Mesenteric fat pad (tissue), 1 donor: ENCODE measurements at regions not wholly inside any gene's neighbourhood (a gene's known extent, or its start where the extent isn't known, plus 50 kb on each side); places are given as distances from the start of the nearest gene placed in this dataset.
"Not testable (repeated sequence)": the region's sequence is repeated elsewhere in the genome, so short reads cannot be mapped to it uniquely, and the experiment has no call there.

ENCODE experiments used
- DNase-seq: peaks from one replicate; pipeline ENCODE4 v3.0.0-alpha.2; 2020; ENCODE audit warnings: low spot score
- donor health status: DM: yes; HTN: yes; CAD: no.

DNA sequence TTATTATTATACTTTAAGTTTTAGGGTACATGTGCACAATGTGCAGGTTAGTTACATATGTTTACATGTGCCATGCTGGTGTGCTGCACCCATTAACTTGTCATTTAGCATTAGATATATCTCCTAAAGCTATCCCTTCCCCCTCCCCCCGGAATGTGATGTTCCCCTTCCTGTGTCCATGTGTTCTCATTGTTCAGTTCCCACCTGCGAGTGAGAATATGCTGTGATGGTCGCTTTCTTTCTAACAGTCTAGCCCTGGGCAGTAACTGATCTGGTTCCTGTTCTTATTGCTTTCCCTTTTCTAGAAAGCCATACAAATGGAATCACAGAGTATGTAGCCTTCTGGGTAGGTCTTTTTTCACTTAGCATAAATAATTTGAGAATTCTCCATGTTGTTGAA lies 311.1 kb upstream of the CNTNAP2 start:
- DNase-seq, result not testable (repeated sequence)

DNA sequence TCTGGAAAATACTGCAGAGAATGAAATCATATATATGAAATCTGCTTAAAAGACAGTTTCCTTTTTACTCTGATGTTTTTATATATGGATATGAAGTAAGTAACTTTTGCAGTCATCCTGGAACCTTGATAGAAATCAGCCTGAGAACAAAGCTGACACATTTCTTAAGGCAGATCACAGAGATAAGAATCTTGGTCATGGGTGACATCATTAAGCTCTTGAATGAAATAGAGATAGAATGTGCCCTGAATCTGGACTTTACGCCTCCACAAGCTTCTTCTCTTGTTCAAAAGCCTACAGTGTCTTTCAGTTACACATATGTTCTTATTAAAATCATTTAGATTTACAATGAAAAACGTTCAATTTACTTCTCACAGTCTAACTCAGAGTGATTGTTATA lies 319.1 kb upstream of the CNTNAP2 start:
- no peak for DNase-seq

DNA sequence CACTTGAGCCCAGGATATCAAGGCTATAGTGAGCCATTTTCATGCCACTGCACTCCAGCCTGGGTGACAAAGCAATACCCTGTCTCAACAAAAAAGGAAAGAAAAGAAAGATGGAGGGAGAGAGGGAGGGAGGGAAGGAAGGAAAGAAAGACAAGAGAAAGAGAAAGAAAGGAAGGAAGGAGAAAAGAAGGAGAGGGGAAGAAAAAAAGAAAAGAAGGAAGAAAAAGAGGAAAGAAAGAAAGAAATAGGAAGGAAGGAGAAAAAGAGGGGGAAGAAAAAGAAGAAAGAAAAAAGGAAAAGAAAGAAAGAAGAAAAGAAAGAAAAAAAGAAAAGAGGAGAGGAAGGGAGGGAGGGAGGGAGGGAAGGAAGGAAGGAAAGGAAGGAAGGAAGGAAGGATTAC lies 321.5 kb upstream of the CNTNAP2 start:
- no peak for DNase-seq

DNA sequence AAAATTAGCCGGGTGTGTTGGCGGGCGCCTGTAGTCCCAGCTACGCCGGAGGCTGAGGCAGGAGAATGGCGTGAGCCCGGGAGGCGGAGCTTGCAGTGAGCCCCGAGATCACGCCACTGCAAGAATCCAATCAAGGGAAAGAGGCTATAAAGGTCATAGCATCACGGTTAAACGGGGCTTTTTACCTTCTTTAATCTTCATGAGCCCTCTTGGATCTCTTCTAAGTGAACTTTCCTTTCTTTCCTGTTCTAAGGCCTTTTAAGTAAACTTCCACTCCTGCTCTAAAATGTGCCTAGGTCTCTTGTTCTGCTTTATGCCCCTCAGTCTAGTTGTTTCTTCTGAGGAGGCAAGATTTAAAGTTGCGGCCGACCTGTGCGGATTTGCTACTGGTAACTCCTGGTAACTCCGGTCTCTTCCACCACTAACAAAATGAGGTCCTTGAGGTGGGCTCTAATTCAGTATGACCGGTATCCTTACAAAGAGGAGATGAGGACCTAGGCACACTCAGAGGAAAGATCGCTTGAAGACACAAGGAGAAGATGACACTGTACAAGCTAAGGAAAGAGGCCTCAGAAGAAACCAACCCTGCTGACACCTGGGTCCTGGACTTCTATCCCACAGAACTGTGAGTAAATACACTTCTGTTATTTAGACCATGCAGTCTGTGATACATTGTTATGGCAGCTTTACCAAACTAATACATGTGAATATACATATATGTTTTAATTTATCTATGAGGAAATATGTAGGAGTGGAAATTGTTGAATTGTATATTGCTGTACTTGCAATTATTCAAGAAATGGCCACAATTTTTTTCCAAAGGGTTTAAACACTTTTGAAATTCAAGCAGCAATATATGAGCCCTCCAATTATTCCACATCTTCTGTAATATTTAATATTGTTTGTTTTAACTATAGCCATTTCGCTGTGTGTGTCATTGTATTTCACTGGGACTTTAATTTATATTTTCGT lies 331.5 kb upstream of the CNTNAP2 start:
- DNase-seq, result no peak

DNA sequence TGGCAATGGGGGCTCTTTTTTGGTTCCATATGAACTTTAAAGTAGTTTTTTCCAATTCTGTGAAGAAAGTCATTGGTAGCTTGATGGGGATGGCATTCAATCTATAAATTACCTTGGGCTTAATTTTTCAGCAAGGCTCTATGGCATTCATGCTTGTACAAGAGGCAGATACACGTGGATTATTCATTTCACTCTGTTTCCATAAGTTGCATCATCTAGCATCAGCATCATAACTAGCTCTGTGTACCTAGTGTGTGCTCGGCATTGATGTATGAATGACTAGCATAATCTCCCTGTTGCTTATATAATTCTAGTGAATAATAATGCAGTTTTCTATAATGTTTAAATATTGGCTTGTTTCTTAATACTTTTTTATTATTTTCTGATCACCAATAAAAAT lies 335.2 kb upstream of the CNTNAP2 start:
- DNase-seq, result not testable (repeated sequence)

DNA sequence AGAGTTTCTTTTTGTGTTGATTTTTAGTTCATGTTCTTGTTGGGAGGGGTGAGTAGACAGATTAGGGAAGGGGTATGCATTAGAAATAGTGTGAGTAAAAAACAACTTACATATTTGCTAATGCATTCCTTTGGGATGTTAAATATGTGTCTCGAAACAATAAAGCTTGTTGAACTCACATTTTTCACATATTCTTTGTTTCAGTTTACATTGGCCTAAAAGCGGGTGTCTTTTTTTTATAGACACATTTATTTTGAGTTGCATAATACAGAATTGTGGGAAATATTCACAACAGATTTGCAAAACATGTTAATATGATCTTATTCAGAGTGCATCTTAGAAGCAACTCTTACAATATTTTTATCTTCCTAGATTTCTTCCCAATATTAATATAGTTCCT lies 337.5 kb upstream of the CNTNAP2 start:
- no peak for DNase-seq

DNA sequence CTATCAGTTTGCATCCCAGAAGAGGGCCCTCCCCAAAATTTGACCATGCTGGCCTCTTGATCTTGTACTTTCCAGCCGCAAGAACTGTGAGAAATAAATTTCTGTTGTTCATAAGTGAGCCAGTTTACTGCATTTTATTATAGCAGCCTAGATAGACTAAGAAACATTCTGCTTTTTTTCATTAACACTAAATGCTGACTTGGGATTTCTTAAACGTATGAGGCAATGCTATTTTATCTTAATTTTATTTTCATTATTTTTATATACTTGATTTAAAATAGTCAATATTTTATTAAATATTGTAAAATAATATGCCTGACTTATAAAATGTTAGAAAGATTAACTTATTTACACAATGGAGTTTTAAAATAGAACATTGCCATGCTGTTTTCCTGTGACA lies 341.8 kb upstream of the CNTNAP2 start:
- no peak for DNase-seq

DNA sequence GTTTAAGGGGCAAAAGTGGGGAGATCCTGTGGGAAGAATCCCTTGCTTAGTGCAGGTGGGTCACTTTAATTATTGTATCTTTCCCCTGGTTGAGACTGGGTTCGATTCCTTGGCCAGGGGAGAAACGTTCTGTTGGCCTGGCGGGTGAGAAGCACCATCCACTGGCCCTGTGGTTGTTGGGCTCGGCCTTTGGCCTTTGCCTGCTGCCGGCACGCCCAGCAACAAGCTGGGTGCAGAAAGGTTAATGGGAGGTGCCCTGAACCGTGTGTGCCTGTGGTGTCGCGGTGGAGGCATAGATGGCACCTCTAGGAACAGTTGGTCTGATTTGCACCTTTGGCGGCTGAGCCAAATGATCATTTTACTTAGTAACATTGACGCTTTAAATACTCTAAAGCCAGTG lies 363.6 kb upstream of the CNTNAP2 start:
- no peak for DNase-seq

DNA sequence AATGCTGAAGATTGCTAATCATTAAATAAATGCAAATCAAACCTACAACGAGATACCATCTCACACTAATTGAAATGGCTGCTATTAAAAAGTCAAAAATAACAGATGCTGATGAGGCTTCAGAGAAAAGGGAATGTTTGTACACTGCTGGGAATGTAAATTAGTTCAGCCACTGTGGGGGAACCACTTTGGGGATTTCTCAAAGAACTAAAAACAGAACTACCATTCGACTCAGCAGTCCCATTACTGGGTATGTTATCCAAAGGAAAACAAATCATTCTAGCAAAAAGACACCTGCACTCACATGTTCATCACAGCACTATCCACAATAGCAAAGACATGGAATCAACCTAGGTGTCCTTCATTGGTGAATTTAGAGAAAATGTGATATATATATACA lies 379.0 kb upstream of the CNTNAP2 start:
- no peak for DNase-seq

DNA sequence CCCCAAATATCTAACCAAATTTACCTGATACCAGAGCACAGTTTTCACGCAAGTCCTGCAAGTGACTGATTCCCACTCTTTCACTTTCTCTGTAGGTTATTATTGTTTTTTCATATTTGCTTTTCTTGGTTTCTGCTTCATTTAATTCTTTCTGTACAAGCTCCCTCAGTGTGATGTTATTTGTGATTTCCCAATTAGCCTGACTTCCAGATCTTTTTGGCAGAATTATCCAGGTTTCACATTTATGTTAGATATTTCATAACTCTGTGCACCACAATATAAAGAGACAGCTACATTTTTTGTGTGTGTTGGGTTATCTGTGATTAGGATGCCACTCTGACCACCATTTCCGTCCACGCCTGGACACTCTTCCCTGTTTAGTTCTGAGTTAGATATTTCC lies 381.5 kb upstream of the CNTNAP2 start:
- DNase-seq, result no peak

DNA sequence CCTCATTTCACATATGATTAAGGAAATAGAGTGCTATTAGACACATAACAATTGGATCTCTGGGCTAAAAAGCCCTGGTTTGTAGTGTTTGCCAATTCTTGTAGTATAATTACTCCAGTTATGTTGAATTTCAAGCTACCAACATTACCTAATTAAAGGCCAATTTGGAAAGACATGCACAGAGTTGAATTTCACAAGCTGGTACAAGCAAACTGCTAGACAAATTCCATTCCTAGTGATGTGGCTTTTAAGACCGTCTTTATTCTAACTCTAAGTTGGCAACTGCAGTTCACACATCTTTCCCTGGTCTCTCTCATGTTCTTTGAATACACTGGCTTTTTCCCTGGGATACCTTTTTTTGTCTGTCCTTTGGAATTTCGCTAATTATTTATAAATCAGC lies 384.1 kb upstream of the CNTNAP2 start:
- DNase-seq, result no peak

DNA sequence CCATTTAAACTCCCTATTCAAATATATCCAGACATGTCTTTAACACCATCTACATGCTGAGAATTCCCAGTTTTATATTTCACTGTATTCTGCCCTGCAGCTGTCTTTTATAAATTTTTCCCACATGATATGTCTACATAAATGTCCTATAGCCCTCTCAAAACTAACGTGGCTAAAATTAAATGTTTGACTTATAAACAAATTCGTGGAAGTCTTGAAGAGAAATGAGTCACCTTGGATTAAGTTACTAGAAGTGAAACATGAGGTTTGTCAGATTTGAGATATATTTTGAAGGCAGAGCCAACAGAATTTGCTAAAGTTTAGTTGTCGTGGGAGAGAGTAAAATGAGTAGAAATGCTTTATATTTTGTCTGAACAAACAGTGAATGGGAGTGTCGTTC lies 386.9 kb upstream of the CNTNAP2 start:
- DNase-seq, result no peak

DNA sequence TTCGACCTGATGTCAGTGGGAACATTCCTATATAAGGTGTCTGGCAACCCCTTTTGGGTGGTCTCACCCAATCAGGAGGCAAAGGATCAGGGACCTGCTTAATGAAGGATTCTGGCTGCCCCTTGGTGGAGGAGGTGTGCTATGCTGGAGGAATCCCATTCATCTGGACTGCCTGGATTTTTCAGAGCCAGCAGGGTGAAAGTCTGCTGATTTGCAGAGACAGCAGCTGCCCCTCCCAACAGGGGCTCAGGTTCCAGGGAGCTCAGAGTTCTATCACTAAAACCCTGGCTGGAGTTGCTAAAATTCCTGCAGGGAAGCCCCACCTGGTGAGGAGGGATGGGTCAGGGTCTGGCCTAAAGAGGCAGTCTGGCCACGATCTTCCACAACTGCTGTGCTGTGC lies 398.5 kb upstream of the CNTNAP2 start:
- DNase-seq, result no peak

DNA sequence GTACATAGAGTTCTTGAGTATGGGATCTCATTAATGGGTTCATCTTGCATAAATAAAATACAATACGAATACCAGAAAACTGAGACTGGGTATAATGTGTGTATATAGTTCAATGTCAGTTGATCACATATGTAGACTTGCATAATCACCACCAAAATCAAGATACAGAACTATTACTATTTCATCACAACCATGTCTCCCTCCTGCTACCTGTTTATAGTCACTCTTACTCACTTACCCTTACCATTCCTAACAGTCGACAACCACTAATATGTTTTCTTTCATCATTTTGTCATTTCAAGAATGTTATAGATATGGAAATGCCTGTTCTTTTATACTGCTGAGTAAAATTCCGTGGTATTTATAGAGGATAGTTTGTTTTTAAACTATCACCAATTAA lies 416.1 kb upstream of the CNTNAP2 start:
- DNase-seq, result no peak

DNA sequence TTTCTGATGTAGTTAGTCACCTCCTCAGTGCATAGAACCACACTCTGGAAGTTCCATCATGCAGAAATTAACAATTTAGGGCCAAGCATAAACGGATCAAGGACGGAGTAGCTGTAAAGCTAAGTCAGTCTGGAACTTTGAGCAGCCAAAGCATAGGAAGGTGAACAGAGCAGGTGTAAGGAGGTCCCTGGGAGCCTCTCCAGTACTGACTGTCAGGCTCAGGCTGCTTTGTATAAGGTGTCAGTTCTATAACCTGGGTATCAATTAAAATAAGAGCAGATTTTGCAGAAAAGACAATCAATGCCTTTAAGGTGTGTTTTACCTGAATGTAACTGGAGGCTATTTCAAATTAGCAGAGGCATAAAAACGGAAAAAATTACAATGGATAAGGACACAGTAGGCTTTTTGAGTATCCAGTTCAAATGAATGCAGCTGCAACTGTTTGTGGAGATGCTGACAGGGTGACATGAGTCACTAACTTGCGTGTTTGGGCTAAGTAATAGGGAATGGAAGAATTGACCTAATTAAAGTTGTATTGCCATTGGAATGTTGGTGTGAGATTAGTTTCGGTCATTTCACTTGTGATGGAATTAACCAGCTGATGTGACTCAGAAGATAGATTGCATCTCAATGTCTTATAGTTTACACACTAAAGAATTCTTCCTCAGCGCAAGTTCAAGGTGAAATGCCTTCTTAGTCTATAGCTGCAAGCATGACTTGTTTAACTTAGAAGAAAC lies 417.9 kb upstream of the CNTNAP2 start:
- no peak for DNase-seq

DNA sequence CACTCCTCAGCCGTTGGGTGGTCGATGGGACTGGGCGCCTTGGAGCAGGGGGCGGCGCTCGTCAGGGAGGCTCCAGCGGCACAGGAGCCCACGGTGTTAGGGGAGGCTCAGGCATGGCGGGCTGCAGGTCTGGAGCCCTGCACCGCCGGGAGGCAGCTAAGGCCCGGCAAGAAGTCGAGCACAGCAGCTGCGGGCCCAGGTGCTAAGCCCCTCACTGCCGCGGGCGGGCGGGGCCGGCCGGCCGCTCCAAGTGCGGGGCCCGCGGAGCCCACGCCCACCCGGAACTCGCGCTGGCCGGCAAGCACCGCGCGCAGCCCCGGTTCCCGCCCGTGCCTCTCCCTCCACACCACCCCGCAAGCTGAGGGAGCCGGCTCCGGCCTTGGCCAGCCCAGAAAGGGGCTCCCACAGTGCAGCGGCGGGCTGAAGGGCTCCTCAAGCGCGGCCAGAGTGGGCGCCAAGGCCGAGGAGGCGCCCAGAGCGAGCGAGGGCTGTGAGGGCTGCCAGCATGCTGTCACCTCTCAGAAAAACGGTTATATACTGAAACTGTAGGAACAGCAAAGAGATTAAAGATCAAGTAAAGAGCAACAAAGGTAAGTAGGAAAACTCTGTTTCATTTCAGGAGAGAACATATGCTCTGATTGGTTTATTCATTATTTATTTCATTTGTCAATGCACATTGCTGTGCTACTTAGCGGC lies 419.0 kb upstream of the CNTNAP2 start:
- DNase-seq, result not testable (repeated sequence)

DNA sequence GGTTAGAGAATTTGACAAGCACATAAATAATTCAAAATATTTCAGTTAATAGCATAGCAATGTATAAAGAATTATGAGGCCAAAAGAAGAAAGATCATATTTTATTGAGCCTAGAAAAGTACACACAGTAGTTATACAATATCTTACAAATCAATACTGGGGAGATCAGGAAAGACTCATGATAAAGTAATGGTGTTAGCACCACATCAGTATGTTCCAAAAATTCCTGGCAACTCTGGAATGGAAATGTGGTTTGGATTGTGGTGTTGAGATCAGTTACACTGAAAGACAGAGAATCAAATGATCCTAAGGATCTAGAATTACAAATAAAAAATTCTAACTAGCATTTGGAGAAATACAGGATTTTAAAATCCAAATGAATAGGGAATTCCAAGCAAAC lies 420.5 kb upstream of the CNTNAP2 start:
- no peak for DNase-seq

DNA sequence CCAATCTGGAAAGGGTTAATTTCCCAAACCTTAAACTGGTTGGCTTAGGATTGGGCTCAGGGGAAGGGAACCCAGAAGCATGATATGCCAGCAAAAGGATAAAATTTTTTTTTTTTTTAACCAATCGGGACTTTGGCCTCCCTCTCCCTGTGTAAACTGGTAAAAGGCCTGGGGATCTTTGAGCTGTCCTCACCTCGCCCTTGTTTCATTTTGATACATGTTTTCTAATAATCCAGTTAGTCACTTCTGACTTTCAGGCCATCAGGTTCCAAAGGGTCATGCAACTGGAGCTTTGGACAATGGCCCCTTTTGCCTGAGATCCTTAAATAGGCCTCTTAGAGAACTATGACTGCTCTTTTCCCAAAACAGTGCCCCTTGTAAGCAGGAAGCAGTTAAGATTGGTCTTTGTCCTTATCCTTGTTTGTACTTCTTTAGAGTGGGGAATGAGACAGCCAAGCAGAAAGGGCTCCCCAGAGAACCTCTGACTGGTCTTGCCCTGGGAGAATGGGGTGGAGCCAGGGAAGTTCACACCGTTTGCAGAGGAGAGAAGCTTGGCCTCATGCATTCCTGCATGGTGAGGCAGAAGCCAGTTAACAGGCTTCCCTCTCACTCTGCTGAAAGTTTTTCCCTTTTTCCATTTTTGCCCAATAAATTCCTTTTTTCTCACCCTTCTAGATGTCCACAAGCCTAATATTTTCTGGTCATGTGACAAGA lies 424.2 kb upstream of the CNTNAP2 start:
- no peak for DNase-seq

DNA sequence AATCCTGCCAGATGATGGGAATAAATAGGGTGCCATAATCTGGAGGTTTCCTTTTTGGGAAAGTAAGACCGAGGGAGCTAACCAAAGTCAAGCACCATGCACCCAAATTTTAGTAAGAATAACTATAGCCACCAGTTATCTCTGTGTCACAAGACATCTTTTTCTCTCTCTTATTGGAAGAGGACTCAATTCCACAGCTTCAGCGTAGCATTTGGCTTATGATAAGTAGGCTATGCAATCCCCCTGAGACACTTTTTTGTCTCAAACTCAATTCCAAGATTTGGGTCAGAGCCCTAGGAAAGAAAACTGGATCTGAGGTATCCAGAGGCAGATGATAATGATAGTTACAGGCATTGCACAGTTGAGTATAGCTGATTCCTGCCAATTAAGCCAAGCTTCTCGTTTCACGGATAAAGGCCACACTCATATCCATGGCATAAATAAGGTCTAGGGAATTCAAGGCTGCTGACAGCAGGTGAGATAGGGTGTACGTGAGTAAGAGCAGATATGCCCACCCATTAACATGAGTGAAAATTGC lies 425.2 kb upstream of the CNTNAP2 start:
- no peak for DNase-seq

DNA sequence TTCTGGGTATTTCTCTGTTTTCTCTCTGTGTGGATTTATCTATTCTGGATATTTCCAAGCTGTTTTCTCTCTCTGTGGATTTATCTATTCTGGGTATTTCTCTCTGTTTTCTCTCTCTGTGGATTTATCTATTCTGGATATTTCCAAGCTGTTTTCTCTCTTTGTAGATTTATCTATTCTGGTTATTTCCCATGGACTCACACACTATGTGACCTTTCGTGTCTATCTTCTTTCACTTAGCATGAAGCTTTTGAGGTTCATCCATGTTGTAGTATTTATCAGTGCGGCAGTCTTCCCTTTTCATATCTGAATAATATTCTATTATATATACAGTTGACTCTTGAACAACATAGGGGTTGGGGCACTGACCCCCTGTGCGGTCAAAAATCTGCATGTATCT lies 435.0 kb upstream of the CNTNAP2 start:
- DNase-seq, result no peak

DNA sequence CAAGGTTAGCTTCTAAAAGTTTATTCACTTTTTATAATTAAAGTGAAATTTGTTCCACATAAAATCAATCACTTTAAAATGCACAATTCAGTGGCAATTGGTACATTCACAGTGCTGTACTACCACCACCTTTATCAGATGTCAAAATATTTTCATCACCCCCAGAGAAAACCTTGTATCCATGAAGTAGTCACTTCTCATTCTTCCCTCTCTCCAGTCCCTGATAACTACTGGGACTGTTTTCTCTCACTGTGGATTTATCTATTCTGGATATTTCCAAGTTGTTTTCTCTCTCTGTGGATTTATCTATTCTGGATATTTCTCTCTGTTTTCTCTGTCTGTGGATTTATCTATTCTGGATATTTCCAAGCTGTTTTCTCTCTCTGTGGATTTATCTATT lies 435.4 kb upstream of the CNTNAP2 start:
- DNase-seq, result no peak
